ENCODE measurements at regions not wholly inside any gene's neighbourhood (a gene's known extent, or its start where the extent isn't known, plus 50 kb on each side); places are given as distances from the start of the nearest gene placed in this dataset.

DNA sequence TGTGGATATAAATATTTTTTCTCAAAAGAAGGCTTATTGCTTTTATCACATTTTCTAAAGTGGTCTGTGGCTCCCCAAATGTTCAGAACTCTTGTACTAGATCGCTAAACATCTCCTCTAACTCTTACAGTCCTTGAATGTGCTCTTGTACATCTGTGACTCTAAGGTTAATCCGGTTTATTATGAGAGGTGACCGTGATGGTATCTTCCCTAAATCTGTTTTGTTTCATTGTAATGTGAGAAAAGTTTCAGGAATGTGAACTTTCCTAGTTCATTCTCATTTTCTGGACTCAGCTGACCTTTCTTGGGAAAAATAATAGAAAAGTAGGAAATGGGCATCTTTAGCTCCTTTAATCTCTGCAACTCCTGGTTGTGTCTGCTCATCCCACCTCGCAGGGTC, 94.5 kb upstream of the CD180 start:
- no peaks in the 10 kb centered on the region for H3K27me3 ChIP-seq (ENCODE audit: control insufficient read depth in 4 of 4, insufficient read depth in 4 of 4, low read length in 3 of 4)
- no peaks in the 10 kb centered on the region for H3K36me3 ChIP-seq (ENCODE audit: control insufficient read depth in 4 of 4, insufficient read depth in 3 of 4, low read depth in 1 of 4, low read length in 3 of 4)
- H3K9me3 ChIP-seq (ENCODE audit: control insufficient read depth in 4 of 4, low read length in 3 of 4): no peaks in the 10 kb centered on the region
- no peak for DNase-seq (ENCODE audit: low spot score)
- TF ChIP-seq, protein P1, sequence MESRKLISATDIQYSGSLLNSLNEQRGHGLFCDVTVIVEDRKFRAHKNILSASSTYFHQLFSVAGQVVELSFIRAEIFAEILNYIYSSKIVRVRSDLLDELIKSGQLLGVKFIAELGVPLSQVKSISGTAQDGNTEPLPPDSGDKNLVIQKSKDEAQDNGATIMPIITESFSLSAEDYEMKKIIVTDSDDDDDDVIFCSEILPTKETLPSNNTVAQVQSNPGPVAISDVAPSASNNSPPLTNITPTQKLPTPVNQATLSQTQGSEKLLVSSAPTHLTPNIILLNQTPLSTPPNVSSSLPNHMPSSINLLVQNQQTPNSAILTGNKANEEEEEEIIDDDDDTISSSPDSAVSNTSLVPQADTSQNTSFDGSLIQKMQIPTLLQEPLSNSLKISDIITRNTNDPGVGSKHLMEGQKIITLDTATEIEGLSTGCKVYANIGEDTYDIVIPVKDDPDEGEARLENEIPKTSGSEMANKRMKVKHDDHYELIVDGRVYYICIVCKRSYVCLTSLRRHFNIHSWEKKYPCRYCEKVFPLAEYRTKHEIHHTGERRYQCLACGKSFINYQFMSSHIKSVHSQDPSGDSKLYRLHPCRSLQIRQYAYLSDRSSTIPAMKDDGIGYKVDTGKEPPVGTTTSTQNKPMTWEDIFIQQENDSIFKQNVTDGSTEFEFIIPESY (IDR thresholded peaks at IDR 0.05): no peak
- TF ChIP-seq HNF4A (conservative IDR thresholded peaks at IDR 0.05) (no peak), FOXA1 (IDR thresholded peaks at IDR 0.05) (no peak), GABPA (IDR thresholded peaks at IDR 0.05 in 1 of 2, conservative IDR thresholded peaks at IDR 0.05 in 1 of 2) (no peak), TAF1 (conservative IDR thresholded peaks at IDR 0.05) (no peak), HNF4G (IDR thresholded peaks at IDR 0.05) (no peak), YY1 (IDR thresholded peaks at IDR 0.05) (no peak), RXRA (IDR thresholded peaks at IDR 0.05) (no peak), RAD21 (IDR thresholded peaks at IDR 0.05) (no peak), JUND (IDR thresholded peaks at IDR 0.05) (no peak), NR2F2 (IDR thresholded peaks at IDR 0.05) (no peak), EGR1 (IDR thresholded peaks at IDR 0.05; ENCODE audit: low read depth in 2 of 2) (no peak), SP1 (IDR thresholded peaks at IDR 0.05) (no peak), FOXA2 (IDR thresholded peaks at IDR 0.05) (no peak)
- TF ChIP-seq, protein P2, sequence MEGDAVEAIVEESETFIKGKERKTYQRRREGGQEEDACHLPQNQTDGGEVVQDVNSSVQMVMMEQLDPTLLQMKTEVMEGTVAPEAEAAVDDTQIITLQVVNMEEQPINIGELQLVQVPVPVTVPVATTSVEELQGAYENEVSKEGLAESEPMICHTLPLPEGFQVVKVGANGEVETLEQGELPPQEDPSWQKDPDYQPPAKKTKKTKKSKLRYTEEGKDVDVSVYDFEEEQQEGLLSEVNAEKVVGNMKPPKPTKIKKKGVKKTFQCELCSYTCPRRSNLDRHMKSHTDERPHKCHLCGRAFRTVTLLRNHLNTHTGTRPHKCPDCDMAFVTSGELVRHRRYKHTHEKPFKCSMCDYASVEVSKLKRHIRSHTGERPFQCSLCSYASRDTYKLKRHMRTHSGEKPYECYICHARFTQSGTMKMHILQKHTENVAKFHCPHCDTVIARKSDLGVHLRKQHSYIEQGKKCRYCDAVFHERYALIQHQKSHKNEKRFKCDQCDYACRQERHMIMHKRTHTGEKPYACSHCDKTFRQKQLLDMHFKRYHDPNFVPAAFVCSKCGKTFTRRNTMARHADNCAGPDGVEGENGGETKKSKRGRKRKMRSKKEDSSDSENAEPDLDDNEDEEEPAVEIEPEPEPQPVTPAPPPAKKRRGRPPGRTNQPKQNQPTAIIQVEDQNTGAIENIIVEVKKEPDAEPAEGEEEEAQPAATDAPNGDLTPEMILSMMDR (IDR thresholded peaks at IDR 0.05; ENCODE audit: low read depth, low read length, missing input control): no peak
- TF ChIP-seq, protein P3, sequence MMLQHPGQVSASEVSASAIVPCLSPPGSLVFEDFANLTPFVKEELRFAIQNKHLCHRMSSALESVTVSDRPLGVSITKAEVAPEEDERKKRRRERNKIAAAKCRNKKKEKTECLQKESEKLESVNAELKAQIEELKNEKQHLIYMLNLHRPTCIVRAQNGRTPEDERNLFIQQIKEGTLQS (IDR thresholded peaks at IDR 0.05): no peak
- TF ChIP-seq, protein P4, sequence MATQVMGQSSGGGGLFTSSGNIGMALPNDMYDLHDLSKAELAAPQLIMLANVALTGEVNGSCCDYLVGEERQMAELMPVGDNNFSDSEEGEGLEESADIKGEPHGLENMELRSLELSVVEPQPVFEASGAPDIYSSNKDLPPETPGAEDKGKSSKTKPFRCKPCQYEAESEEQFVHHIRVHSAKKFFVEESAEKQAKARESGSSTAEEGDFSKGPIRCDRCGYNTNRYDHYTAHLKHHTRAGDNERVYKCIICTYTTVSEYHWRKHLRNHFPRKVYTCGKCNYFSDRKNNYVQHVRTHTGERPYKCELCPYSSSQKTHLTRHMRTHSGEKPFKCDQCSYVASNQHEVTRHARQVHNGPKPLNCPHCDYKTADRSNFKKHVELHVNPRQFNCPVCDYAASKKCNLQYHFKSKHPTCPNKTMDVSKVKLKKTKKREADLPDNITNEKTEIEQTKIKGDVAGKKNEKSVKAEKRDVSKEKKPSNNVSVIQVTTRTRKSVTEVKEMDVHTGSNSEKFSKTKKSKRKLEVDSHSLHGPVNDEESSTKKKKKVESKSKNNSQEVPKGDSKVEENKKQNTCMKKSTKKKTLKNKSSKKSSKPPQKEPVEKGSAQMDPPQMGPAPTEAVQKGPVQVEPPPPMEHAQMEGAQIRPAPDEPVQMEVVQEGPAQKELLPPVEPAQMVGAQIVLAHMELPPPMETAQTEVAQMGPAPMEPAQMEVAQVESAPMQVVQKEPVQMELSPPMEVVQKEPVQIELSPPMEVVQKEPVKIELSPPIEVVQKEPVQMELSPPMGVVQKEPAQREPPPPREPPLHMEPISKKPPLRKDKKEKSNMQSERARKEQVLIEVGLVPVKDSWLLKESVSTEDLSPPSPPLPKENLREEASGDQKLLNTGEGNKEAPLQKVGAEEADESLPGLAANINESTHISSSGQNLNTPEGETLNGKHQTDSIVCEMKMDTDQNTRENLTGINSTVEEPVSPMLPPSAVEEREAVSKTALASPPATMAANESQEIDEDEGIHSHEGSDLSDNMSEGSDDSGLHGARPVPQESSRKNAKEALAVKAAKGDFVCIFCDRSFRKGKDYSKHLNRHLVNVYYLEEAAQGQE (IDR thresholded peaks at IDR 0.05): no peak
- TF ChIP-seq, protein P5, sequence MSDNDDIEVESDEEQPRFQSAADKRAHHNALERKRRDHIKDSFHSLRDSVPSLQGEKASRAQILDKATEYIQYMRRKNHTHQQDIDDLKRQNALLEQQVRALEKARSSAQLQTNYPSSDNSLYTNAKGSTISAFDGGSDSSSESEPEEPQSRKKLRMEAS (IDR thresholded peaks at IDR 0.05): no peak
- no peak overlapping the region for H3K4me3 ChIP-seq (ENCODE audit: low read depth in 1 of 3, low read length in 3 of 3)
- no peaks in the 10 kb centered on the region for H3K4me1 ChIP-seq (ENCODE audit: control insufficient read depth in 4 of 4, insufficient read depth in 4 of 4, low read length in 3 of 4)
- no peak overlapping the region for H3K9ac ChIP-seq (ENCODE audit: low read depth in 1 of 2, low read length in 2 of 2)
- no peak overlapping the region for H3K27ac ChIP-seq (ENCODE audit: low read depth in 1 of 2, low read length in 2 of 2)
- WGBS: 89% methylated on average over 4 of the region's 4 CpGs

Measured in liver (tissue), 8 donors.